Spleen (tissue), 7 donors: ENCODE measurements at regions not wholly inside any gene's neighbourhood (a gene's known extent, or its start where the extent isn't known, plus 50 kb on each side); places are given as distances from the start of the nearest gene placed in this dataset.

Source experiments
- CTCF ChIP-seq, 11 experiments: fragments of 200-600 bp in 7 of 11; fragments of 450-650 bp in 4 of 11; sonication (generic) in 4 of 11; IDR thresholded peaks in 8 of 11; conservative IDR thresholded peaks in 3 of 11; 1 replicate in 7 of 11; 2 replicates in 4 of 11; pipeline versions ENCODE4 v1.4.0 to v1.8.0; 2016 to 2021; ENCODE audit warnings: antibody characterized with exemption in 11 of 11, inconsistent platforms in 4 of 11, mild to moderate bottlenecking in 1 of 11
- POLR2A ChIP-seq, 3 donors: fragments of 450-650 bp; IDR thresholded peaks; one replicate each; pipeline ENCODE4 v1.5.1; 2017; ENCODE audit warnings: antibody characterized with exemption in 3 of 3, mild to moderate bottlenecking in 1 of 3
- donor health status: DM: no; HTN: no; CAD: no; lungs with moderate emphysema.
- donor health status: DM: no; HTN: no; CAD: no.
- donor health status: DM: no; HTN: no; CAD: no.

- TF ChIP-seq CTCF (IDR thresholded peaks at IDR 0.05 in 8 of 11, conservative IDR thresholded peaks at IDR 0.05 in 3 of 11) (no peak), POLR2A (IDR thresholded peaks at IDR 0.05) (no peak)
These were observed 88.2 kb upstream of the ABI3BP start for GRCh38 chr3:101081446-101081845.
